HCT116 (cell line): ENCODE measurements at regions not wholly inside any gene's neighbourhood (a gene's known extent, or its start where the extent isn't known, plus 50 kb on each side); places are given as distances from the start of the nearest gene placed in this dataset.

Experiments
- ATAC-seq: fragments of 200-7000 bp; cut with Tn5 transposase; 2 replicates; pipeline ENCODE4 v1.9.1; 2020; ENCODE audit warnings: mild to moderate bottlenecking, moderate library complexity
- BruUV-seq: library from RNA; stranded (reverse); fragments of 400-500 nt; replicated peaks from 2 replicates; lab custom pipeline; 2021; lab: Mats Ljungman, UMichigan
- CTCF ChIA-PET: fragments of 300-600 bp; sonication (Branson Sonifier 250); formaldehyde crosslinking; loops from one replicate; lab custom pipeline; 2021; ENCODE audit warnings: antibody characterized with exemption; lab: Charles Lee
- POLR2A ChIA-PET: fragments of 300-600, 350-600 bp; sonication (Branson Sonifier 250); formaldehyde crosslinking; loops from one replicate; lab custom pipeline; 2021; ENCODE audit warnings: antibody characterized with exemption; lab: Charles Lee
- RAD21 ChIA-PET, 2 experiments: fragments of 300-600 bp; sonication (Branson Sonifier 250); formaldehyde crosslinking; loops; one replicate each; lab custom pipeline; 2023; ENCODE audit warnings: low total read pairs in 2 of 2; ENCODE audit not compliant: uncharacterized antibody in 2 of 2, unreplicated experiment in 2 of 2, low non-redundant PET in 1 of 2; lab: Charles Lee
- DNase-seq: peaks from one replicate; pipeline ENCODE4 v3.0.0-alpha.2; 2010; ENCODE audit warnings: low read depth, low spot score
- H2AFZ ChIP-seq: fragments of 200-600 bp; shearing (Covaris generic), sonication (generic); 2 replicates; pipeline ENCODE4 v1.6.1; 2017; ENCODE audit warnings: low read depth, mixed run types, mixed read lengths, antibody characterized with exemption, low read length; ENCODE audit not compliant: poor library complexity, severe bottlenecking
- H3K27ac ChIP-seq: 2 replicates; pipeline ENCODE4 v1.5.1; 2012; ENCODE audit warnings: low read depth, low read length
- H3K27me3 ChIP-seq: fragments of 200-600 bp; sonication (generic); 2 replicates; pipeline ENCODE4 v1.6.1; 2016; ENCODE audit warnings: mixed run types, low read length, mixed read lengths; ENCODE audit not compliant: insufficient read depth
- H3K36me3 ChIP-seq, 2 experiments: fragments of 200-500 bp in 1 of 2; fragments of 200-600 bp in 1 of 2; sonication (Bioruptor generic) in 1 of 2; sonication (generic) in 1 of 2; 2 replicates each; pipeline versions ENCODE4 v1.5.1 to v1.6.1; 2014 to 2016; ENCODE audit warnings: low read length in 2 of 2, inconsistent platforms in 1 of 2, mixed read lengths in 1 of 2, mixed run types in 1 of 2; ENCODE audit not compliant: insufficient read depth in 2 of 2, control insufficient read depth in 1 of 2
- H3K4me1 ChIP-seq, 2 experiments: fragments of 200-600 bp in 1 of 2; sonication (generic) in 1 of 2; 2 replicates each; pipeline versions ENCODE4 v1.5.1 to v1.6.1; 2012 to 2017; ENCODE audit warnings: low read length in 2 of 2, inconsistent platforms in 1 of 2, mild to moderate bottlenecking in 1 of 2, mixed read lengths in 1 of 2, mixed run types in 1 of 2, moderate library complexity in 1 of 2; ENCODE audit not compliant: insufficient read depth in 2 of 2, control insufficient read depth in 1 of 2
- H3K4me2 ChIP-seq: fragments of 200-600 bp; sonication (generic); 2 replicates; pipeline ENCODE4 v1.6.1; 2017; ENCODE audit warnings: mixed run types, low read length, mixed read lengths
- H3K4me3 ChIP-seq, 2 experiments: fragments of 200-600 bp in 1 of 2; sonication (generic) in 1 of 2; replicated peaks in 1 of 2; 2 replicates each; pipeline ENCODE4 v1.5.1; 2011 to 2016; ENCODE audit warnings: low read length in 2 of 2, control low read depth in 1 of 2, low read depth in 1 of 2, mild to moderate bottlenecking in 1 of 2, mixed read lengths in 1 of 2, mixed run types in 1 of 2
- H3K79me2 ChIP-seq: fragments of 200-600 bp; sonication (generic); 2 replicates; pipeline ENCODE4 v1.6.1; 2017; ENCODE audit warnings: mild to moderate bottlenecking, mixed run types, low read length, moderate library complexity, mixed read lengths; ENCODE audit not compliant: insufficient read depth
- H3K9ac ChIP-seq: fragments of 200-600 bp; sonication (generic); 2 replicates; pipeline ENCODE4 v1.6.1; 2016; ENCODE audit warnings: low read length, mixed read lengths
- H3K9me2 ChIP-seq: fragments of 200-600 bp; sonication (generic), shearing (Covaris generic); 2 replicates; pipeline ENCODE4 v1.6.1; 2017; ENCODE audit warnings: mixed run types, mild to moderate bottlenecking, moderate library complexity; ENCODE audit not compliant: insufficient read depth
- H3K9me3 ChIP-seq, 2 experiments: fragments of 200-500 bp in 1 of 2; fragments of 200-600 bp in 1 of 2; sonication (Bioruptor generic) in 1 of 2; sonication (generic) in 1 of 2; 2 replicates each; pipeline ENCODE4 v1.6.1; 2014 to 2017; ENCODE audit warnings: low read length in 2 of 2, mixed read lengths in 2 of 2, inconsistent platforms in 1 of 2, low read depth in 1 of 2, mild to moderate bottlenecking in 1 of 2, mixed run types in 1 of 2, moderate library complexity in 1 of 2; ENCODE audit not compliant: control insufficient read depth in 1 of 2, insufficient read depth in 1 of 2
- H4K20me1 ChIP-seq: fragments of 200-600 bp; sonication (generic), shearing (Covaris generic); 2 replicates; pipeline ENCODE4 v1.6.1; 2017; ENCODE audit warnings: mixed run types, mild to moderate bottlenecking, moderate library complexity; ENCODE audit not compliant: insufficient read depth
- CEBPB ChIP-seq: IDR thresholded peaks from 2 replicates; pipeline ENCODE4 v1.6.1; 2012; ENCODE audit warnings: low read depth
- CTCF ChIP-seq, 3 experiments: fragments of 200-600 bp in 1 of 3; sonication (generic) in 1 of 3; IDR thresholded peaks in 2 of 3; conservative IDR thresholded peaks in 1 of 3; 2 replicates each; pipeline ENCODE4 v1.5.1; 2012 to 2017; ENCODE audit warnings: low read depth in 2 of 3, low read length in 2 of 3, antibody characterized with exemption in 1 of 3, borderline replicate concordance in 1 of 3, control low read depth in 1 of 3, mild to moderate bottlenecking in 1 of 3, mixed read lengths in 1 of 3, mixed run types in 1 of 3, moderate library complexity in 1 of 3; ENCODE audit not compliant: insufficient read depth in 1 of 3
- EGR1 ChIP-seq: IDR thresholded peaks from 2 replicates; pipeline ENCODE4 v1.6.1; 2012; ENCODE audit warnings: low read depth
- ELF1 ChIP-seq: IDR thresholded peaks from 2 replicates; pipeline ENCODE4 v1.6.1; 2012; ENCODE audit warnings: low read depth, borderline replicate concordance
- EZH2 ChIP-seq: fragments of 200-600 bp; sonication (generic); IDR thresholded peaks from 2 replicates; pipeline ENCODE4 v1.6.1; 2017; ENCODE audit warnings: antibody characterized with exemption, mixed run types
- EZH2phosphoT487 ChIP-seq: fragments of 200-600 bp; IDR thresholded peaks from 2 replicates; pipeline ENCODE4 v1.6.1; 2018; ENCODE audit warnings: antibody characterized with exemption, borderline replicate concordance
- FOSL1 ChIP-seq: IDR thresholded peaks from 2 replicates; pipeline ENCODE4 v1.6.1; 2012; ENCODE audit warnings: low read depth
- POLR2AphosphoS5 ChIP-seq: IDR thresholded peaks from 2 replicates; pipeline ENCODE4 v1.6.1; 2011; ENCODE audit warnings: mild to moderate bottlenecking, low read depth, low read length, moderate library complexity
- RAD21 ChIP-seq: IDR thresholded peaks from 2 replicates; pipeline ENCODE4 v1.6.1; 2012; ENCODE audit warnings: low read depth, mild to moderate bottlenecking
- REST ChIP-seq: IDR thresholded peaks from 2 replicates; pipeline ENCODE4 v1.6.1; 2012; ENCODE audit warnings: low read depth
- SIN3A ChIP-seq: IDR thresholded peaks from 2 replicates; pipeline ENCODE4 v1.6.1; 2012; ENCODE audit warnings: low read depth
- SP1 ChIP-seq: IDR thresholded peaks from 2 replicates; pipeline ENCODE4 v1.6.1; 2012; ENCODE audit warnings: low read depth
- TCF7L2 ChIP-seq: IDR thresholded peaks from 2 replicates; pipeline ENCODE4 v1.7.0; 2011; ENCODE audit warnings: borderline replicate concordance, inconsistent platforms; ENCODE audit not compliant: insufficient read depth, insufficient read length; ENCODE audit errors: extremely low read depth
- YY1 ChIP-seq: IDR thresholded peaks from 2 replicates; pipeline ENCODE4 v1.6.1; 2011; ENCODE audit warnings: low read length, low read depth, moderate library complexity, mild to moderate bottlenecking; ENCODE audit not compliant: insufficient replicate concordance; ENCODE audit errors: extremely low read depth
- ZFX ChIP-seq: fragments of 450-650 bp; IDR thresholded peaks from 2 replicates; pipeline ENCODE4 v1.6.1; 2017
- intact Hi-C: fragments of 100-400 bp; cut with micrococcal nuclease; formaldehyde crosslinking; loops from 2 replicates; pipeline ENCODE4 v1.10.0; 2022
- TF ChIP-seq, protein P1 (sequence below): IDR thresholded peaks from 2 replicates; pipeline ENCODE4 v1.6.1; 2012
- TF ChIP-seq, protein P2 (sequence below): IDR thresholded peaks from 2 replicates; pipeline ENCODE4 v1.6.1; 2012

DNA sequence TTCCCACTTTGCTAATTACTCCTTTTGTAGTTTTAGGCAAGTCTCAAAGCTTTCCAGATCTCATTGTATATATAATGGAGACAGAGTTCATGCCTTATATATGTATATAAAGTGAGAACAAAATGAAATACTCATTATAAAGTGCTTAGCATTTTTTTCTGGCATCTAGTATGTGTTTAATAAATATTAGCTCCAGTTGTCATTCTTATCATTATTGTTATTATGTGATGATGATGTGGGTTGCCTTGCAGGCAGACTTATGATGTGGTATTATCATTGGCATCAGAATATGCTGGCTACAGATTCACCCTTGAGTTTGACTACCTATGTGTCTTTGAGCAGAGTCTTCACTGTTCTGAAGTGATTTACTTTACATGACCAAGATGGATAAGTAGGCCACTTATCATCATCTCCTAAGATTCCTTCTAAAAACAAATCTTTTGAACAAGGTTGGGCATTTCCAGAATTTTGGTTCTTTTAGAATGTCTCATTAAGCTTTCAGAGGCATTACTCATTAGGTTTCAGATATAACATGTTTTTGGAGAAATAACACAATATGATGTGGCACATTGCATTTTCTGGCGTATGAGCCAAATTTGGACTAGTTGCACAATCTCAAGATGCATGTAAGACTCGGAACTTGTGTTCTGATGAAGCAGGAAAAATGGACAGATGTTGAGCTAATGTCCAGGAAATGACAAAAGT is 145.6 kb upstream of the TNC start:
- RAD21 ChIA-PET: no interaction called here
- Histone ChIP-seq H3K27ac (no peak overlapping the region), H3K9me3 (no peaks in the 10 kb centered on the region)
- intact Hi-C loops: no loop called here
- TF ChIP-seq ELF1 (no peak), TCF7L2 (no peak), EZH2phosphoT487 (no peak), EZH2 (no peak), REST (no peak), RAD21 (no peak), ZFX (no peak), SP1 (no peak), FOSL1 (no peak), CEBPB (no peak), SIN3A (no peak), POLR2AphosphoS5 (no peak), YY1 (no peak), EGR1 (no peak), CTCF (IDR thresholded peaks at IDR 0.05 in 2 of 3, conservative IDR thresholded peaks at IDR 0.05 in 1 of 3; ENCODE audit: borderline replicate concordance in 1 of 3, insufficient read depth in 1 of 3, low read depth in 2 of 3, low read length in 2 of 3) (no peak)
- TF ChIP-seq, protein P1, sequence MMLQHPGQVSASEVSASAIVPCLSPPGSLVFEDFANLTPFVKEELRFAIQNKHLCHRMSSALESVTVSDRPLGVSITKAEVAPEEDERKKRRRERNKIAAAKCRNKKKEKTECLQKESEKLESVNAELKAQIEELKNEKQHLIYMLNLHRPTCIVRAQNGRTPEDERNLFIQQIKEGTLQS: no peak
- TF ChIP-seq, protein P2, sequence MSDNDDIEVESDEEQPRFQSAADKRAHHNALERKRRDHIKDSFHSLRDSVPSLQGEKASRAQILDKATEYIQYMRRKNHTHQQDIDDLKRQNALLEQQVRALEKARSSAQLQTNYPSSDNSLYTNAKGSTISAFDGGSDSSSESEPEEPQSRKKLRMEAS: no peak
- TF ChIP-seq, all 23 proteins: peak for 0
- H3K79me2 ChIP-seq: no peaks in the 10 kb centered on the region
- CTCF ChIA-PET: no interaction called here
- H3K36me3 ChIP-seq: no peaks in the 10 kb centered on the region
- H4K20me1 ChIP-seq: no peaks in the 10 kb centered on the region
- POLR2A ChIA-PET: no interaction called here
- no peaks in the 10 kb centered on the region for H3K9me2 ChIP-seq
- BruUV-seq: no TSS peak
- no peak overlapping the region for H3K4me3 ChIP-seq
- no peak overlapping the region for H3K9ac ChIP-seq
- no peaks in the 10 kb centered on the region for H3K4me1 ChIP-seq
- DNase-seq (no peak), ATAC-seq (no peak)
- no peak overlapping the region for H2AFZ ChIP-seq
- no peak overlapping the region for H3K4me2 ChIP-seq
- H3K27me3 ChIP-seq: no peaks in the 10 kb centered on the region; the same call in 1 of the 2 replicates
